Umbilical cord (tissue), 1 donor: ENCODE measurements at regions not wholly inside any gene's neighbourhood (a gene's known extent, or its start where the extent isn't known, plus 50 kb on each side); places are given as distances from the start of the nearest gene placed in this dataset.
"Not testable (repeated sequence)": the region's sequence is repeated elsewhere in the genome, so short reads cannot be mapped to it uniquely, and the experiment has no call there.

ENCODE experiments used
- DNase-seq: peaks from one replicate; pipeline ENCODE4 v3.0.0-alpha.2; 2015; ENCODE audit warnings: low spot score

DNA sequence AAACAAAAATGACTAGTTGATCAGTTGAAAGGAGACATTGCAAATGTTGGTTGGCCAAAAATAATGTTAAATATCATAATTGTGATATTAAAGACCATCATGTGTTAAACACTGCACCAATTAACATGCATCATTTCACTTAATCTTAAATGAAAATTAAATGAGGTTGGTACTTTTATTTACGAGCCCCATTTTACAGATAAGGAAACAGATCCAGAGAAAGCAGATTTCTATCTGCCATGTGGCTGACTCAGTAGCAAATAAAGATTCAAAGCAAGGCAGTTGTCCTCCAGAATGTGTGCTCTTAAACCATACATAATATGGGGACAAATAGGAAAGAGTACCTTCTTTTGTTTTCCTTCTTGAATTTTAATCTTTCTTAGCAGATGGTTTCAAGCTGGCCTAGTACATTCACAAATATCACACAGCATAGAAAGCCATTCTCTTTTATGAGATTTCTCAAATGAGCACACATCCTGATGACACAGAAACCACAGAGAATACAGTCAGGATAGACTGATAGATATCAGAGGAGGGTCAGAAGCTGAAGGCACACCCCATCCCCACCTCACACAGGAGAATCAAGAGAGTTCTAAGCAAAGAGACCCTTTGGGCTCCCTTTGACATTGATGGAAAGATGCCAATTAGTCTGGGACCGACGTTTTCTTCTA, 647.9 kb upstream of the CAMK1G start:
- DNase-seq: no peak

DNA sequence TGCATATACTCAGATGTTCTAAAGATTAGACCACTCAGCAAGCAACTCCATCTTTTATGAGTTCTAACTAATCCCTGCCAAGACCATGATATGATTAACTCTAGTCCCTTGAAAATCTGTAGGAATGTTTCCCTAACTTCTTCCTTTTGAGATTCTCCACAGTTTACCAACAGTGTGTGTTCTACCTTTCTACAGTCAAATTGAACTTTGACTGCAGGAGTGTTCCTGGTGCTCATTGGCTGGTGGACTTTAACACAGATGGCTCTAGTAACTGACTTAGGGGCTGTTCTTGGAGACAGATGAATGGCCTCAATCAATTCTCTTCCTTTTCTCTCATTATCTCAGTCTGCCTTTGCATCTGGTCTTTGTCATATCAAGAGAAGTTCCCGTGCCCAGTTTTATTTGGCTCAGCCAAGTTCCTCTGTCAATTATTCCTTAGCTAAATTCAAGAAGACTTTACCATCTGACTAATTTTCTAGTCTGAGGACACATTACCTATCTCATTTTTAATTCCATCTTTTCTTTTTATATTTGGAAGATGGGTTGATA, 643.9 kb upstream of the CAMK1G start:
- DNase-seq: peak; percentile 77

DNA sequence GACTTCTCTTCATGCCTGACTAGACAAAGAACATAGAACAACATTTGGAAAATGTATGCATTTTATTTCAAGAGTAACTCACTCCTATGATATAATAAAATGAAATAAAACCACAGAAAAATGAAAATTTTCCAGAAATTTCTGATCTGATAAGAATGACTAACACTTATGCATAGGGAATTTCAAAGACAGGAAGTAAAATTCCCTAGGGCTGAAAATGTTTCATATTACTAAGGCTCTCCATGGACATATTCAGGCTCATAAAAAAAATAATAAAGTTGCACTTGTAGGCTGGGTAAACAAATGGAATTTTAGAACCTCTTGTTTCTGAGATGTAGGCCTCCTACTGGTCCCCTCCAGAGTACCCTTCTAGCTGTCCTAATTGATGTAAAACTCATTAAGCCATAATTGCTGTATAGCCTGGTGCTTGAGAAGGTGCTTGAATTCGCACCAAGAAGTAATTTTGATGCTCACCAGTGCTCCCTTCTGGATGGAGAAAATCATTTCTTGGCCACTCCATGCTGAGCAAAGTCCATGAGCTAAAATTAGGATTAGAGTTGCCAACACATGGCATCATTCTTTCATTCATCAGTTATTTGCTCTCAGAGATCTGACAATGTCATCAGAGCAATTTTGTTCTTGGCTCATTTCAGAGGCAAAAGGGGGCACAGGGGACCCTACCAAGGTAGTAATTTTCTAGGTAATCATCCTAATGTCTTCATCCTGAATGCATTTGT, 641.0 kb upstream of the CAMK1G start:
- DNase-seq: no peak

DNA sequence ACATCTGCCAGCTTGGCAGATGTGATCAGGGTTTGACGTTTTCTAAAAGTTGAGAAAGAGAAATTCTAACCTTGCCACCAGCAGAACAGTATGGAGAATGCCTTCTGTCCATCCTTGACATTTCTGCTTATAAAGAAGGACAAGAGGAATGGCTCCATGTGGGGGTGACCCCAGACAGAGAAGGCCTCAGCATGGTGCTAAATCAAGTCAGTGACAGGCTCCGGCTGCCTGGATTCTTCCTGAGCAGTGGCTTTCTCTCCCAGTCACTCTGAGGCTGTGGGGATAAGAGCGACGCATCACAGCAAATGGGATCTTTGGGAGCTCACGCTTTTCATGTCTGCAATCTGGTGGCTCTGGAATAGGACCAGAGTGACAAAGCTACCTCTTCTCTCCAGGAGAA, 640.2 kb upstream of the CAMK1G start:
- no peak for DNase-seq

DNA sequence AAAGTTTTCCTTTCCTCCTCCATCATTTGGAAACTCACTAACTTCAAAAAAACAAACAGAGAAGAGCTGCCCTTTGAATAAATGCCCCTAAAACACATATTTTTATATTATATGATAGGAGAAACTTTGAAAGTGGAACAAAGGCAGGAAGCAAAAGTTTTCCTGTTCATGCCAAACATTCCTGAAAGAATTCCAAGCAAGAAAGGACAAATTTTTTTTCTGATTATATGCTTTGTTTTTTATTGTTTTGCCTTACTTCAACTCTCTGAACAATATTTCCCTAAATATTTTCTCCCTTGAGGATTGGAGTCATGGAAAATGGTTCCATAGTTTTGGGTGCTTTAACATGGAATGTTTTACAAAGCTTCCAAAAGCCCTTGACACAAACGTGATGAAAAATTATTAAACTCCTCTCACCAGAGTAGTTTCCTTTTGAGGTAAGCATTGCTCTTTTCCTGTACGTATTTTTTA, 638.5 kb upstream of the CAMK1G start:
- DNase-seq: no peak

DNA sequence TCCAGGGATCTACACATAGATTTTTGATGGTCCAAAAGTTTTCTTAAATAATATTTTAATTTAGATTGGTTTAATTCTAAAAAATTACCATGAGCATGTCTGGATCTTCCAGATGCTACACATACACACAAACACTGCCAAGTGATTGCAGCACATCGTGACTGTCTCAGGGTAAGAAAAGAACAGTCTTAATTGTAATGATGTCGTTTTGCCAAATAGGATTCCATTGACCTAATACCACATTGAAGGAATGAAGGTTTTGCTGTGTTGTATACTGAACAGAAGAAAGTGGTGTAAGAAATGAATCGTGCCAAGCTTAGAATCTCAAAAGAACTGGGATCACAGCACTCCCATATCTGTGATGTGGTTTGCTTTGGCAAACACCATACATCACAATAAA, 633.3 kb upstream of the CAMK1G start:
- DNase-seq: no peak

DNA sequence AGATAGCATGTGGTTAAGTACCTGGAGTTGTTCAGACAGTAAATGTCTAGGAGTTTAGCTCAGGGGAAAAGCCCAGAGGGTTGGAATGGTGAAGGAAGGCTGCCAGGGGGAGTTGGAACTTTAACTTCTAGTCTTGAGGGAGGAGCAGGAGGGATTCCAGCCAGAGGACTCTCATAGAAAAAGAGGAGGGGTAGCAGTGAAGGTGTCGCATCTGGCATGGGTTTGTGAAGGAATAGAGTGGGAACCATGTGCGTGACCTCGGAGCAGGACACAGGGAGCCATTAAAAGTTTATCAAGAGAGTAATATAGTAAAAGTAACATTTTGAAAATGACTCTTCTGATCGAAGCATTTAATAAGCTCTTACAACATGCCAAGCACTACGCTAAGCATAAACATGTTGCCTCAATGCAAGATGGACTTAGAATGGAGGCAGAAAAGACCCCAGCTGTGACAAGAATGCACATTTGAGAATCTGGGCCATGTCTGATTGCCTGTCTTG, 632.4 kb upstream of the CAMK1G start:
- no peak for DNase-seq

DNA sequence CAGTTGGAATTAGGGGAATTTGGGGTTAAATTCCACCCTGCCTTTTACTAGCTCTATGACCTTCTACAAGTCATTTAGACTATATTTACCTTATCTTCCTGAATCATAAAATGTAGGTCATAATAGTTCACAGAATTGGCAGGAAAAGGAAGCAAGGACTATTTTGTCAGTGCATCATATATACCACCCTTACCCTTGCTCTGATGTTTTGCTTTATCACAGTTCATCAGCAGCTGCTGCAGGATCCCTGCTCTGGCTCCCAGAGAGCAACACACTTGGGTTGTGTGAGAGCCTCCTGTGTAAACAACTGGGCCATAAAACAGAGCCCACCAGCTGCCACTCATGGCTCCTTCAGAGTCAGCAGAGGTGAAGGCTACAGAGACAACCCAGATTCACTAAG, 631.6 kb upstream of the CAMK1G start:
- peak; percentile 36 for DNase-seq

GRCh38 chr1:208962867-208963266, 620.6 kb upstream of the CAMK1G start:
- DNase-seq: no peak

GRCh38 chr1:208965351-208965750, 618.2 kb upstream of the CAMK1G start:
- no peak for DNase-seq

- no peak for DNase-seq
Observed at GRCh38 chr1:208967334-208967733, 616.2 kb upstream of the CAMK1G start.

GRCh38 chr1:208974717-208975116, 608.8 kb upstream of the CAMK1G start:
- DNase-seq: peak; percentile 85

DNA sequence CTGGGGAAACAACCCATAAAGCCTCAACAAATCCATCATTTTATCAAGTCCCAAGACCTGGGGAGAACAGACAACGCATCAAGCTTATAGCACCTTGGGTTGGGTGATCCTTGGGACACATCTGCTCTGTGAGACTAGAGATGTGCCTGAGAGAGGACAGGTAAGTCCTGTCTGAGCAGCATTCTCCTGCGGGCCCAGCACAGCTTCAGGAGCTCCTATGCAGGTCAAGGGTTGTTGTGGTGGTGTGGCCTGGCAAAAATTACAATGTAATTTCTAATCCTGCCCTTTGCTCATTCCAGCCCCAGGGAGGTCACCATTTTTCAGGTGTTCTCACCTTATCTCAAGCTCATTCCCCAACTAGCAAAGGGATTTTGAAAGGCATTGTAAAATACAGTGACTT, 608.1 kb upstream of the CAMK1G start:
- DNase-seq: no peak

GRCh38 chr1:208977012-208977411, 606.5 kb upstream of the CAMK1G start:
- DNase-seq: no peak

- DNase-seq: no peak
Observed at GRCh38 chr1:208977638-208978256, 605.8 kb upstream of the CAMK1G start.

GRCh38 chr1:208979776-208980175, 603.7 kb upstream of the CAMK1G start:
- DNase-seq: peak; percentile 31

- DNase-seq: no peak
Observed at GRCh38 chr1:208980605-208981004, 602.9 kb upstream of the CAMK1G start.

DNA sequence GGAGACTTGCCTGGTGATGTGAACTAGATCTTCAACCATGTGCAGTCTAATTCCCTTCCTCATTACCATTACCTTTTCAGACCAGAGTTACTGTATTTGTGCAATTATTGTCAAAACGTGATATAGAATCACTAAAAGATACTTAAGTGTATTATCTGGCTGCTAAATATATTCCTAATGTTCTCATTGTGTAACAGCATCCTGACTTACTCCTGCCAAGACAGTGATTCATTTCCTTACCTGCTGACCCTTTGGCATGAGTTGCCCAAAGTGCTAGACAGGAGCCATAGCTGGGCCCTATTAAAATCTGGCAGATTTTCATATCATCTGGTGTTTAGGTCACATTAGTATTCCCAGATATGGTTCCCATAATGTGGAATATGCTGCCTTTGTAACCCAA, 598.3 kb upstream of the CAMK1G start:
- DNase-seq: no peak

DNA sequence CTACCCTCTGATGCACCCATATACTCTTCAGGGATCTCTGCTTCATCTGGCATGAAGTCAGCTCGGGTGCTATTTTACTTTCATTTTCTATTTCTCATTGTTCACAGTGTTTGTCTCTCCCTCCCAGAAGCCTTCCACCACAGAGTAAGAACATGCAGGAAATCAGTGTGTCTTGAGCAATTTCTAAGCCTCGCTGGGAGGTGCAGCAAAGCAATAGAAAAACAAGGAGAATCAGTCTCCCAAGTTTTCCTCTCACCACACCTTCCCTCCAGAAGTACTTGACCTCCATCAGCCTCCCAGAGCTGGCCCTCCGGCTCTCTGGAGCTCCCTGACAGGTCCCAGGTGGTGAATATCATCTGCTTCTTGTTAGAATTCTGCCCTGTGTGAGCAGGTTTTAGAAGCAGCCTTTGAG, 594.7 kb upstream of the CAMK1G start:
- DNase-seq: peak; percentile 75

DNA sequence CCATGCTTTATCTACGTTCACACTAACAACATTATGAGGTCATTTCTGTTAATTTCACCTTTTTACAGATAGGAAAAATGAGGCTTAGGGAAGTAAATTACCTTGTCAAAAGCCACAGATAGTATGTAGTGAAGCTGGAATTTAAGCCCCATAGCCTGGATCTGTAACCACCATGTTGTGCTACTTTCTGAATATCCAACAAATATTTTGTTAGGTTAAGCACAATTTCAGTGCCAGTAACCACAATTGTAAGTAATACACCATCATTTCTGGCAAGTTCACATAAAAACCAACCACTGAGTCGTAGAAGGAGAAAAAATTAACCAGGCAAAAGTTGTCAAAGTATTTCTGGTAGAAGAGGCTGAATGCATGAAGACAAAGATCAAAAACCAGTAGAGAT, 593.1 kb upstream of the CAMK1G start:
- no peak for DNase-seq

DNA sequence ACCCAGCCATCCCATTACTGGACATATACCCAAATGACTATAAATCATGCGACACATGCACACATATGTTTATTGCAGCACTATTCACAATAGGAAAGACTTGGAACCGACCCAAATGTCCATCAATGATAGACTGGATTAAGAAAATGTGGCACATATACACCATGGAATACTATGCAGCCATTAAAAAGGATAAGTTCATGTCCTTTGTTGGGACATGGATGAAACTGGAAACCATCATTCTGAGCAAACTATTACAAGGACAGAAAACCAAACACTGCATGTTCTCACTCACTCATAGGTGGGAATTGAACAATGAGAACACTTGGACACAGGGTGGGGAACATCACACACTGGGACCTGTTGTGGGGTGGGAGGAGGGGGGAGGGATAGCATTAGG, 586.5 kb upstream of the CAMK1G start:
- DNase-seq: not testable (repeated sequence)

GRCh38 chr1:208997726-208998312, 585.7 kb upstream of the CAMK1G start:
- DNase-seq: peak; percentile 16
